ENCODE measurements at regions not wholly inside any gene's neighbourhood (a gene's known extent, or its start where the extent isn't known, plus 50 kb on each side); places are given as distances from the start of the nearest gene placed in this dataset.

DNA sequence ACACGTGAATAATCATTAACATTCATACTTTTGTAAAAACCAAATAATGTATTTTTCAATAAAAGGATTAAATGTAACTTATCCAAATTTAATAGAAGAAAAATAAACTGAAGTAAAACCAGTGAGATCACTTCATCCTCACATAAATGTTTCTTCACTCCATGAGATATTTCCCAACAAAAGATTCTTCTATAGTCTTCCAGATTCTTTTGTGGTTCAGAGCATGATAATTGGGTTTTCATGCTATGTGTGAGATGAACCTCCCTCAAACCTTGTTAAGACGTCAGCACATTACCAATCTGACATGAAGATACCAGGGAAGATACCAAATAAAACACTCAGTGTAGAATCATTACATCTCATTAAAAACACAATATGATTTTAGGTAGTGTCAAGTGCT, 62.9 kb upstream of the OXGR1 start:
- no peak for DNase-seq

DNA sequence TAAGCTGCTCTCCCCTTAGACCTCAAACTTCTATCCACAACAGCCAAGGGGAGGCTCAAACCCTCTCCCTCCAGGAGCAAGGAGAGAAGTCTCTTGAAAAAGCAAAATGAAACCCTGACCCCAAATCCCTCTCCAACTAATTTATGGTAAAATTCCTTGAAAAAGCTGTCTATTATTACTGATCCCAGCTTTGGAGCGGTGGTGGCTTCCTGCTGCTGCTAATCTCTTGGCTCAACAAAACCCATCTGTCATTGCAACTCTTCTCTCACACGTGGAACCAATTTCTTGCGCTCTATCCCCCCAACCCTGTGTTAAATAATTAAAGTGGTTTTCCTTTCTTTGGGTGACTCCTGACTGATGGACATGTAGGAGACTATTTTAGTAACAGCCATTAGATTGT, 64.1 kb upstream of the OXGR1 start:
- no peak for DNase-seq

DNA sequence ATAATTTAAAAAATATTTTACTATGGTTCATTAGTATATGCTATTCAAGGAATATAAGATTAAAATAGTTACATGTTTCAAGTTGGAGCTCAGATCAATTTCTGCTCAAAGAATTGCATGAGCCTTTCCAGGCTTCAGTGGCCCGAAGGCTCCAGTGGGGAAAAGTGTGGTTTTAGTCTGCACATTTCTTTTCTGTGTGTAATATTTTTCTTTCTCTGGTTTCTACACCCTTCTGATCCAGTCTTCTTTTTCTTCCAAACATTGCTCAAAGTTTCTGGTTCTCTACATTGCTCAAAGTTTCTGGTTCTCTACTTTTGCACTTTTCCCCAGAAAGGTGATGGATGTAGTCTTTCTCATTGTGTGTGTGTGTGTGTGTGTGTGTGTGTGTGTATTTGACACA, 64.7 kb upstream of the OXGR1 start:
- DNase-seq: no peak

DNA sequence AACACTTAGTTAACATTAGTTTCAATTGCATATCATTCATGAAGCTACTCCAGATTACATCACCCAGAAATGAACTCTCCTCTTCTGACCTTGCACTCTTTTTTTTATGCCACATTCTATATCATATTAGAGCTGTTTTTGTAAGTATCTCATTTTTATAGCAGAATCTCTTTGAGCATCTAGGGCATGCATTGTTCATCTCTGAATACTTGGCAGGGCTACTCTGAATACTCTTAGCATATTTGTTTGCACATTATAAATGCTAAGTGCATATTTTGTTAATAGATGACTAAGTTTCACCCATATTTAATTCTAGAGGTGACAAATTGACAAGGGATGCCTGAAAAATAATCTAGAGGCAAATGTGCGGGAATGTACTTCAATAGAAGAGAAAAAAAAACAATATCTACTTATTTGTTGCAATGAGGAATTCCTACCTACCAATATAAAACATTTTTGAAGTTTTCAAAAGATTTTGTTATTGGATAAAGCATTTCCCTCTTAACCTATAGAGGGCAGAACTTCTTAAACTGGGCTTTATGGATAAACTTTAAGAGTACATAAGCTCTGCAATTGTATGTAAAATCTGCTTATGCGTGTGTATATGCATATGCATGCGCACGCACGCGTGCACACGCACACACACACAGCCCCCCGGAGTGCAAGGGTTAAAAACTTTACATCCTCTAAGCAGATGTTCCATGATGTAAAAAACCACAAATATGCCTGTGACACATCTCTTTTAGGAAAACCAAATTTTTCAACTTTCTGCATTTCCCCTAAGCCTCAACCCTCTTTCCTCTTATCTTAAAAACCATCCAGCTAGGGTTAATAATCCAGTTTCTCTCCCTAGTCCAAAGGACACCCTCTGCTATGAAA, 73.0 kb upstream of the OXGR1 start:
- DNase-seq: no peak

DNA sequence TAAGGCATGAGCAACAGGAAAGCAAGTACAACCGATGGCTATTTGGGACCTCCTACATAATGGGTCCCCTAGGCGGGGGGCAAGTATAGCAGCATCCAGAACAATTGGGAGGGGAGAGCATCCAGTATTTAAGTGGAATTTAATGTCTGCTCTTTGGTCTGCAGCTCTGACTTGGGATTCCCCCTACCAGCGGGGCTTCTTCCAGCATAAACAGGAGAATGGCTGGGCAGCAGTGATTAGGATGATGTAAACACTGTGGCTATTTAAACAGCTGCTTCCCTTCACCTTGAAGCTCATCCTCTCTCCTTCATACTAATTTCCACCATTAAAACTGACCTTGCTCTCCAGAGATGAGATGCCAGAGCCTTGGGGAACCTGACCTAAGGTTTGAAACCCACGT, 73.9 kb upstream of the OXGR1 start:
- peak; percentile 14 for DNase-seq

DNA sequence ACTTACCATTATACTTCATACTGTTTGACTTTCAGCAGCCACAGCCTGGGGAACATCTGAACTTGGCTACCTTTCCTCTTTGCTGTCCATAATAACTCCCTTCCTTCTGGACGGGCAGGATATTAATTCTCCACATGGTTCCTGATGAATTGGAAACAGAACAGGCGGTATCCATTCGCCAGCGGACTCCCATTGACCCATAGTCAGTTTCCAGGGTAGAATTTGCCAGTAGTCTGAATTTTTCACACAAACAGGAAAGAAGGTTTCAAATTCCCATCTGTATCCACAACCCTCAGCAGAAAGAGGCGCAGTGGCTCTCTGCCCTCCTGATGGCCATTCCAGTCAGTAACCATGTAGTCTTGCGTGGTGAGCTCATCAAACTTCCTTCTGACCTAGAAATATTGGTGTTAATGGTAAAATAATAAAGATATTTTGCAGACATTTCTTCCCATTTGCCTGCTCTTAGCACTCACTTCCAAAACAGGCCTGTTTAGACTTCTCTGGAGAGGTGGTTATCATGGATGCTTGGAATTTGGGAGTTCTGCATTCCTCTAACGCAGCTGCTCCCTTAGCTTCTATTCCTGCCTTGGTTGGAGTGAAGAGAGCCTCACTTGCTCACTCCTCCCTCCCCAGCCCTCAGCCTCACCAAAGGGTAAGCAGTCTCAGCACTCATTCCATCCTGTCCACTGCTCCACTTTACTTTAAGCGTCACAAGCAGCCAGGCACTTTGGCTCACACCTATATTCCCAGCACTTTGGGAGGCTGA, 75.0 kb upstream of the OXGR1 start:
- DNase-seq: no peak

DNA sequence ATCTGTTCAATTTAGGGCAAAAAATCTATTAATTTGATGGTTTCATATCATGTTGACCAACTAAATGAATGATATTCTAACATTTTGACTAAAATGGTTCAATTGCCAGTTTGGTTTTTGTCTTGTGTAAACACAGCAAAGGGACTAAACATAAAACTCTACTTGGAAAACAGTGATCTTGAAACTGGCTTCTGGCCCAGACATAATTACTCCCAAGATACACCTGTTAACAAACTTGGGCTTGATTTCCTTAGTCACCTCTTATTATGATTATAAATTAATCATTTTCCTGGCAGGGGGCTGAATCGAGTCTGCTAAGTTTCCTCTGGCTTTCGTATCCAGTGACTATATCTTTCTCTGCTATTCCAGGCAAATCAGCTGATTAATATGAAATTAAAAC, 78.0 kb upstream of the OXGR1 start:
- DNase-seq: no peak

DNA sequence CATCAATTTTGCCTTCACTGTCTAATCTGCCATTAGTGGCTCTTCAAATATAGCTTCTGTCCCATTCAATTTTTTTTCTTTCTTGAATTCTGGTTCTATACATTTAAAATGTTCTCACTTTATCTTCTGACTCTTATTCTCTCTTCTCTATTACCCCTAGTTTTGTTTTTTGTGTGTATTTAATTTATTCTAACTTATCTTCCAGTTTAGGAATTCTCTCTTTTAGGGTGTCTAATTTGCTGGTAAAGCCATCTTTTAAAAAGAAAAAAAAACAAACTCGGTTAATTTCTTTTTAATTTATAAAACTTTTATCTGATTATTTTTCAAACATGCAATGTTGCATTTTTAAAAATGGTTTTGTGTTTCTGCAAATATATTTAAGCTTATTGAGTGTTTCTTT, 80.3 kb upstream of the OXGR1 start:
- no peak for DNase-seq

DNA sequence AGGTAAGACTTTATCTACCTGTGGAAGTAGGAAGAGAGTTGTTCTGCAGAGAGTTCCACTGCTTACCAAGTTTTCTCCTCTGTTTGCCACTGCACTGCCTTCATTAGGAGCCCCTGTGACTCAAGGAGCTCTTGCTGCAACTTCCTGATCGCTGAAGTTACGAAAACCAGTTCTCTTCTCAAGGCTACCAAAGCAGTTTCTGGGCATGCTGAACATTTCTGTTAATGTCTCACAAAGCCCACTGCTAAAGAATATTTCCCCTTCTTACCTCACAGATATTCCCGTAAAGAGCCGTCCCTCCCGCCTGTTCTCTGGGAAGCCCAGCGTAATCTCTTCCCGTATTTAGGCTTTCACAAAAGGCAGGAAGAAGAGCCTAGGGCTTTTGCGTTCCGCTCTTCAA, 82.6 kb upstream of the OXGR1 start:
- no peak for DNase-seq

DNA sequence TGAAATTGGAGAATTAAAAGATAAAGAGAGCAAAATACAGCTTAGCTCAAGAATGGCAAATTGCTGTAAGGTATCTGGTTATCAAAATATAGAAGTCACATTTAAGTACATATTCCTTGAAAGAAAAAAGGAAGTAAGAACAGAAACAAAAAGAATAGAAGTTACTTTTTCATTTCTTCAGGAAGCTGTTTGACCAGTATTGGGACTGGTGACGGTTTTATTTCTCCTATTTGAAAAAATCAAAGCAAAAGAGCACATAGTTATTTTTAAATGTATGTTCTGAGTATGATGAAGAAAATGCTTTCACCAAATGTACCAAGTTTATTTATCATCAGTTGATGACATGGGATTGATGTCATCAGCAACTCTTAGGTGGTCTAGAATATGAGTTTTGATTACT, 83.1 kb upstream of the OXGR1 start:
- DNase-seq: no peak

DNA sequence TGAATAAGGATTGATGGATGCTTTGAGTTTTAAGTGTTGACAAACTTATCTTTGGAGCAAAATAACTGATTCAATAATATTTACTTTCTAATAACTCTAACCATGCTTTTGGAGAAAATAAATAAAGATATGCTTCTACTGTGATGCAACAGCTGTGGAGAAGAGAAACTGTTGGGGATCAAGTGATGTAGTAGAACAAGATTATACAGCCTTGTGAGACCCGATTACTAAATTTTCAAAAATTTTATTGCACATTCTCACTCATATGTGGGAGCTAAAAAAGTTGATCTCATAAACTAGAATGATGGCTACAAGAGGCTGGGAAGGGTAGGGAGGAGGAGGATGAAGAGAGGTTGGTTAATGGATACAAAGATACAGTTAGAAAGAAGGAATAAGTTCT, 85.5 kb upstream of the OXGR1 start:
- DNase-seq: no peak

DNA sequence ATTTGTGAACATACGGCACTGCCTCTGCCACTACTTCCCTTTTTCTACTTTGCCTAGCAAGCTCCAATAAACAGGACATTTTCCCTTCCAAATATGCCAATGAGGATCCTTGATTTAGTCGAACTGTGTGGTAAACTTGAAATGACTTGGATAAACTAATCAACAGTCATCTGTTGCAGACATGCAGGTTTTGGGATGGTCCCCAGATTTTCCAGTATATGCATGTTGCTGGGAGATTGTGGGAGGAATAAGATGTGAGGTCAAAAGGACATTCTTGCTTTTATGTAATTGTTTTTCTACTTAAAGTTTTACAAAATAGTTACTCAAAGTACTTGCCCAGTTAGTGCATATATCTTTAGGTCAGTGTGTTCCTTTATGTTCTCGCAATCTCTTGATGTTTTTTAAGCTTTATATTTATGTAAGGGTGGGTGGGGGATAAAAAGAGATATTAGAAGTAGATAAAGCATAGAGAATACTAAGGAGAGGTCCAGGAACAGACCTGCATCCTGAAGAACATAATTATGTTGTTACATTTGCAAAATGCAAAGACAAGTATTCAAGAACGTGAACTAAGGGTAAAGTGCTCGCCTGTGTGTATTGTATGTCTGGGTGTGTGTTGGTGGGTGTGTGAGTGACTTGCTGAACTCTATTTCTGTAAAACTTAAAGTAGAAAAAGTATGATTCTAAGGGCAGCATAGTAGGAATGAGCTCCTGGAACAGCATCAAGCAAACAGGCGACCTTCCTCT, 88.4 kb upstream of the OXGR1 start:
- no peak for DNase-seq

DNA sequence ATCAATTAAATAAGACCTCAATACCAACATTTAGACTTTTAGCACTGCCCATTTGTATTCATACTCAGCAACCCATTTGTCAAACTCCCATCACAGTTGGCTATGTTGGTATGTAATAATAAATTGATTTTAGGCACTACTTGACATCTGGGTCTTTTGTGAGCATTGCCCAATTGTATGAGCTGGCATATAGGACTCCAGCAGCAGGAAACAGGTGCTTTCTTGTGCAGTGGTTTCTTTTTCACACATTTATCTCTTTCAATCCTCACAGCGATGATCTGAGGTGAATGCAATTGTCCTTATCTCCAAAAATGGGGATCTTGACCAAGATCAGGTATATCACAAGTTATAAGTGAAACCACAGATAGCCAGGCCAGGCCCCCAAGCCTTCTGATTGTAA, 96.9 kb upstream of the OXGR1 start:
- DNase-seq: no peak

DNA sequence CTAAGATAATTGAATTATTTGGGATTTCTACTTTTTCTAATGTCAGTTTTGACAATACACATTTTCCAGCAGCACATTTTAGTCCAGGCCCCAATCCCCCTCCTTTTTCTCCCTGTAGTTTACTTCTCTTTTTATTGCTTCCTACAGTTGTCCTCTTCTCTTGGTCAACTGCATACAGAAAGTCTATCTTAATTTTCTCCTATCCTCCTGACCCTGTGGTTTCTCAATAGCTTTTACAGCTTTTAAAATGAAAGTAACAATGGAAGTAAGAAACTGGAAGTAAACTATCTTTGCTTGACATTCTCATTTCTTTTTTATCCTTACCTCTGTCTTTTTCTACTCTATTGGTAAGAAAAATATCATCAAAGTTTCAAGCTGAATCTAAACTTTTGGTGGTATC, 106.5 kb upstream of the OXGR1 start:
- no peak for DNase-seq

DNA sequence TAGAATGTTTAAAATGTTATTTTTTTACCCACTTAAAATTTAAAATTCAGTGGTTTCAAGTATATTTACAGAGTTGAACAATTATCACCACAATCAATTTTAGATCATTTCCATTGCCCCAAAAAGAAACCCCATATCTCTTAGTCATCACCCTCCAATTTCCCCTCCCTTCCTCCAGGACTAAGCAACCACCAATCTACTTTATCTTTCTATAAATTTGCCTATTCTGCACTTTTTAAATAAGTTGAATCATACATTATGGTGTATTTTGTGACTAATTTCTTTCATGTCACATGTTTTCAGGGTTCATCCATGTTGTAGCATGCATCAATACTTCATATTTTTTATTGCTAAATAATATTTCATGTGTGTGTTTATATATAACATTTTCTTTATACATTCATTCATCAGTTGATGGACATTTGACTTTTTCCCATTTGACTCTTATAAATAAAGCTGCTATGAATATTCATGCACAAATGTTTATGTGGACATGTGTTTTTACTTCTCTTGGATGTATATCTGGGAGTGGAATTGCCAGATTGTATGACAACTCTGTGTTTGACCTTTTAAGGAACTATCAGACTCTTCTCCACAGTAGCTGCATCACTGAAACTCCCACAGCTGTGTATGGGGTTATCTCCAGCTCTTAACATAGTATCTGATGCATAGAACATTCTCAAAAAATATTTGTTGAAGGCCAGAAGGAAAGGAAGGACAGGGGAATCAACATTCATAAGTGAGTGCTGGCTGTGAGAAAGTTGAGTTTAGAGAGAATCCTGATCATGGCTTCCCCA, 107.8 kb upstream of the OXGR1 start:
- DNase-seq: no peak

DNA sequence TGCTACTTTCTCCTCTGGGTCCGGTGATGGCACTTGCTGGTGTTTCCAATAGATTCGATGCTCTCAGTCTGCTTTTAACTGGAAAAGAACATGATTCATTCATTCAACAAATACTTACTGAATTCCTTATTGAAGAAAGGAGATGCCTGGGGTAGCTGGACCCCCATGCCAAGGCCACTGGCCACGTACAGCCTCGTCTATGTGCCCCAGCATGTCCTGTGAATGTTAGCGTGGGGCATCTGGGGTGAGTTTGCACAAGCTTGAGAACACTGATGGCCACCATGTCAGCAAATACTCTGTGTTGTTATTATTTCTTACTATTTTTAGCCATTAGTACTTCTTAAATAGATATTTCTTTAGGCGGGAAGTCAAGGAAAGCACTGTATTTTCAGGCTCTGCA, 112.0 kb upstream of the OXGR1 start:
- no peak for DNase-seq

DNA sequence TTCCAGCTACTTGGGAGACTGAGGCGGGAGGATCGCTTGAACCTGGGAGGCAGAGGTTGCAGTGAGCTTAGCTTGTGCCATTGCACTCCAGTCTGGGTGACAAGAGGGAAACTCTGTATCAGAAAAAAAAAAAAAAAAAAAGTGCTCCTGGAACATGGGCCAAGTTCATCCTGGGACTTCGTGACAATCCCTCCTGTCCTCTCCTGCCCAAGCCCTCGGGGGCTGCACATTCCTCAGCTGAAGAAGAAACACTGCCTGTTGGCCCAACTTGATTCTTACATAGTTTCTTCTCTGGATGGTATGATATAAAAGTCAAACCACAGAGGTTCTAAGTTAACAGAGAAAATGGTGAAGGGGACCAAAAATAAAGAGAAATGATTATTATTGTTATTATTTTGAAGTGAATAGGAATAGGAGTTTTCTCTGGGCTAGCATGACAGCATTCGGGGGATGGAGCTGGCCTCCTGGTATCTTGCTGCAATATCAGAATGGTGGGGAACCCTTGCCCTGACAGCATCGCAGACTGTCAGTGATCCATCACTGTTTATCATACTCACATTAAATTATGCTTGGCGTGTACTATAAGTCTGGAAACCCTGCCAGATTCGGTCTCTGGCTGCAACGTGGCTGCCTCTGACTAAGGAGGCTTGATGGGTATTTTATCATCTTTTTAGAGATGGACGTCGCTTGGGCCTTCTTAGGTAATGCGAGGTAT, 113.7 kb upstream of the OXGR1 start:
- no peak for DNase-seq

DNA sequence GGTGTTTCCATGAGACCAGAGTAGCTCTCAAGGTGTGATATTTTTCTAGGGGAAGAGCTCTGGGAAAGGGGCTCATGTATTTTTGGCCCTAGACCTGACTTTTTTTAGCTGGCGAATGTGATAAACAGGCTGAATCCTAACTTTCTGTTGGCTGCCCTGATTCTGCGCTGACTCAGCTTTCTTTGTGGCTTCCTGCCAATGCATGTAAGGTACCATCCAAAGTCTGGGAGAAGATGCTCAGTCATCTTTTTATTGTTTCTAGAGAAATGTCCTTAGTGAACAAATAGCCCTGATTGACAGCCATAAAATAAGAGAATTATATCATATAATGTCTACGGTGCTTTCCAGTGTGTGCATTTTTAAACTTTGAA, 113.6 kb upstream of the MBNL2 start:
- no peak for DNase-seq

DNA sequence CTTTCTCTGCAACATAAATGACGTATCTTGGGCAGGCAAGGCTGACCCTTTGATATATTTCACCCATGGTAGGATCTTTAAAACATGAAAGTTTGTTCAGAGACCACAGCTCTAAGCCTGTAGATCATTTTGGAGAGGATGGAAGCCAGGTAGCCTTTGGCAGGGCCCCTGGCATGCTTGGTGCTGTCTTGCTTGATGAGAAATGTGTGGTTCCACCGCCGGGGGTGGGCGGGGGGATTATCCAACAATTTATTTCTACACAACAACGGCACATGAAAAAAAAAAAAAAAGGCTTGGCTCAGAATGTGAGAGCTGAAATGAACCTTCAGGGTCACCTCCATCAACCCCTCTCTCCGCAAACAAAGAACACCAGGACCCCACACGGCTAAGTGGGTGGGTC, 112.9 kb upstream of the MBNL2 start:
- no peak for DNase-seq

DNA sequence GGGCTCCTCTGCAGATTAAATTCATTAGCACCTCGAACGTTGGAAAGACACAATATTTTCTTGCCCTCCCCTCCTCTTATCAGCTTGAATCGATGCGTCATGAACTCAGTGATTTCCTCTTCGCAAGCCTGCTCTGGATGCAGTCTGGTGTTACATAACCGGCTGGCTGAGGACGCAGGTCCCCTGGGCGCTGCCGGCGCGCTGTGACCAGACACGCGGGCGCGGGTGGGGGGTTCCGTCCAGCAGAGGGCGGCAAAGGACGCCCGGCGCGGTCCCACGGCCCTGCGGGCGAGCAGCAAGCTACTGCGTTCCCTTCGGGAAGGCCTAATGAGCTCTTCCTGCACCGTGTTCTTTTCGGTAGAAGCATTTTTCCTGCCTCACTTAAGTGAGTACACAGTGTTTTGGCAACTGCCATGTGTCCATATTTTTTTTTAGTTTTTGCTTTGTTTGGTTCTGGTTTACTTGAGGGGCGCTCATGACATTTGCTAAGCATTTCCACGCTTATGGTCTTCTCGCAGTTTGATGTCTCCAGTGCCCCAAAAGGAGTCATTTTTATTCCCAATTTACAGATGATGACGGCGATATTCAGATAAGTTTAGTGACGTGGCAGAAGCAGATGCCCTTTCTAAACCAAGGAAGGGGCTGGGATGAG, 112.2 kb upstream of the MBNL2 start:
- DNase-seq: peak; percentile 71

DNA sequence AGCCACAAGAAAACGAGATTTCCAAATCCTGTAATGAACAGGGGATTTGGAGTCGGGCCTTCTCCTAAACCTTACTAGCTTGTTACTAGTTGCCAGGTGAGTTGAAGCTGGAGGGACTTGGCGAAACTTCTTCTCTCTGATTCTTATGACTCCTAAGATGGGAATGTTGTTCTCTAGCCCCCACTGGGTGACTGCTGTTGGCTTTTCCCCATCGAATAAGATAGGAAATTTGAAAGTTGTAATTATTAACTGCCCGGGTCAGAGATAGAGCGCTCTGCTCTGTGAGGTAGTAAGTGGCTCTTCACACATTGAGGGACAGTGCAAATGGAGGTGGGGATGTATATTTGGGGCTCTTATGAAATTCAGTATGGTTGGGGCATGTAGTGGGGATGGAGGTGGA, 111.2 kb upstream of the MBNL2 start:
- no peak for DNase-seq

DNA sequence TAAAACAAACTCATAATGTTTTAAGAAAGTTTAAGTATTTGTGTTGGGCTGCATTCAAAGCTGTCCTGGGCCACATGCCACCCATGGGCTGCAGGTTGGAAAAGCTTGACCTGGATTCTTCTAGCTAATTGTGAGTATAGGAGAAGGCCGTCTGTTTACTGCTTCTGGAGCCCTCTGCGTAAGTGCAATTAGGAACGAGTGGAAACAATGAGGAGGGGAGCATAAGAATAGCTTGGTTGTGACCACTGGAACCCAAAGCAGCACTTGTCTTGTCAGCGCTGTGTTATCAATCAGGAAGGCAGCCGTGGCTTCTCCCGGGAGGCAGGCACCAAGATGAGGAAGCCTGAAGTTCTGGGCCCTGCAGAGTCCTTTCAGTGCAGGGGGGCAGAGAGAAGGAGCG, 110.4 kb upstream of the MBNL2 start:
- no peak for DNase-seq
